ENCODE measurements at regions not wholly inside any gene's neighbourhood (a gene's known extent, or its start where the extent isn't known, plus 50 kb on each side); places are given as distances from the start of the nearest gene placed in this dataset.

- TF ChIP-seq CTCF (optimal IDR thresholded peaks at IDR 0.05 in 1 of 3, IDR thresholded peaks at IDR 0.05 in 1 of 3, conservative IDR thresholded peaks at IDR 0.05 in 1 of 3; ENCODE audit: extremely low read depth in 1 of 3, insufficient read depth in 2 of 3, low read length in 3 of 3) (no peak), EZH2 (IDR thresholded peaks at IDR 0.05; ENCODE audit: low read length) (no peak)
These were observed 67.4 kb downstream of the RPLP1 start for GRCh38 chr15:69520067-69520466.

All from keratinocyte (primary cell).